Upper lobe of right lung (tissue), 1 donor: ENCODE measurements at regions not wholly inside any gene's neighbourhood (a gene's known extent, or its start where the extent isn't known, plus 50 kb on each side); places are given as distances from the start of the nearest gene placed in this dataset.

Experiments
- ATAC-seq: fragments of 200-7000 bp; cut with Tn5 transposase; one replicate; pipeline ENCODE4 v1.9.1; 2020; ENCODE audit warnings: mild to moderate bottlenecking, moderate library complexity
- DNase-seq: peaks from one replicate; pipeline ENCODE4 v3.0.0-alpha.2; 2020
- H3K27ac ChIP-seq: fragments of 200-600 bp; one replicate; pipeline ENCODE4 v1.8.0; 2022
- H3K27me3 ChIP-seq: fragments of 200-600 bp; one replicate; pipeline ENCODE4 v1.8.0; 2022; ENCODE audit warnings: mild to moderate bottlenecking
- H3K36me3 ChIP-seq: fragments of 200-600 bp; one replicate; pipeline ENCODE4 v1.8.0; 2022
- H3K4me1 ChIP-seq: fragments of 200-600 bp; one replicate; pipeline ENCODE4 v1.8.0; 2022
- H3K4me3 ChIP-seq: fragments of 200-600 bp; one replicate; pipeline ENCODE4 v1.8.0; 2022; ENCODE audit warnings: mild to moderate bottlenecking
- H3K9me3 ChIP-seq: fragments of 200-600 bp; one replicate; pipeline ENCODE4 v1.8.0; 2022
- intact Hi-C: fragments of 100-400 bp; cut with DNase I; formaldehyde crosslinking; loops from one replicate; pipeline ENCODE4 v1.11.0; 2022
- TF ChIP-seq, protein P1 (sequence below): fragments of 200-600 bp; IDR thresholded peaks from one replicate; pipeline ENCODE4 v1.8.0; 2022; ENCODE audit warnings: antibody characterized with exemption
- donor health status: DM: no; HTN: yes; CAD: no; lungs with severe emphysema.

DNA sequence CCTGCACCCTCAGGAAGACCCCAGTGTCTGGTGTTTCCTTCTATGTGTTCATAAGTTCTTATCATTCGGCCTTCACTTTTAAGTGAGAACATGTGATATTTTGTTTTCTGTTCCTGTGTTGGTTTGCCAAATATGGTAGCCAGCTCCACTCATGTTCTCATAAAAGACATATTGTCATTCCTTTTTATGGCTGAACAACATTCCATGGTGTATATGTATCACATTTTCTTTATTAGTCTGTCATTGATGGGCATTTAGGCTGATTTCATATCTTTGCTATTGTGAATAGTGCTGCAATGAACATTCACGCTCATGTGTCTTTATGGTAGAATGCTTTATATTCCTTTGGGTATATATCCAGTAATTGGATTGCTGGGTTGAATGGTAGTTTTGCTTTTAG, 645.1 kb downstream of the SLC16A7 start:
- Histone ChIP-seq H3K4me3 (no peak overlapping the region), H3K36me3 (no peaks in the 10 kb centered on the region), H3K27ac (no peak overlapping the region), H3K27me3 (no peaks in the 10 kb centered on the region), H3K9me3 (no peaks in the 10 kb centered on the region), H3K4me1 (no peaks in the 10 kb centered on the region)
- intact Hi-C loops, result no loop called here
- TF ChIP-seq, protein P1, sequence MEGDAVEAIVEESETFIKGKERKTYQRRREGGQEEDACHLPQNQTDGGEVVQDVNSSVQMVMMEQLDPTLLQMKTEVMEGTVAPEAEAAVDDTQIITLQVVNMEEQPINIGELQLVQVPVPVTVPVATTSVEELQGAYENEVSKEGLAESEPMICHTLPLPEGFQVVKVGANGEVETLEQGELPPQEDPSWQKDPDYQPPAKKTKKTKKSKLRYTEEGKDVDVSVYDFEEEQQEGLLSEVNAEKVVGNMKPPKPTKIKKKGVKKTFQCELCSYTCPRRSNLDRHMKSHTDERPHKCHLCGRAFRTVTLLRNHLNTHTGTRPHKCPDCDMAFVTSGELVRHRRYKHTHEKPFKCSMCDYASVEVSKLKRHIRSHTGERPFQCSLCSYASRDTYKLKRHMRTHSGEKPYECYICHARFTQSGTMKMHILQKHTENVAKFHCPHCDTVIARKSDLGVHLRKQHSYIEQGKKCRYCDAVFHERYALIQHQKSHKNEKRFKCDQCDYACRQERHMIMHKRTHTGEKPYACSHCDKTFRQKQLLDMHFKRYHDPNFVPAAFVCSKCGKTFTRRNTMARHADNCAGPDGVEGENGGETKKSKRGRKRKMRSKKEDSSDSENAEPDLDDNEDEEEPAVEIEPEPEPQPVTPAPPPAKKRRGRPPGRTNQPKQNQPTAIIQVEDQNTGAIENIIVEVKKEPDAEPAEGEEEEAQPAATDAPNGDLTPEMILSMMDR, result no peak
- ATAC-seq, result no peak
- no peak for DNase-seq

DNA sequence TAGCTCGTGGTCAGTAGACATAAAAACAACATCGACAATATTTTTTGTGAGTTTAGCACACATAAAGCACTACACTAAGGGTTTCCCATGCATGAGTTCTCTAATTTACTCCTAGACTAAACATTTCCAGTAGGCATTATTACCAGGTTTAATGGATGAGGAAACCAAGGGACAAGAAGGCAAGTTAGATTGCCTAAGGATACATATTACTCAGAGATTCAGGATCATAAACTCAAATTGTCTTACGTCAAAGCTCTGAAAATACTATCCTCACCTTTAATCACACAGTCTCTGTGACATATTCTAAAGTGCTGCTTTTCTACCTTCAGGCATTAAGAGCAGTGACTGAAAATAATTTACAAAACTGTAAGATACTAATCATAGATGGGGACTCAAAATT, 655.3 kb downstream of the SLC16A7 start:
- Histone ChIP-seq H3K4me1 (no peaks in the 10 kb centered on the region), H3K27me3 (no peaks in the 10 kb centered on the region), H3K27ac (no peak overlapping the region), H3K4me3 (no peak overlapping the region), H3K36me3 (no peaks in the 10 kb centered on the region), H3K9me3 (no peaks in the 10 kb centered on the region)
- no peak for ATAC-seq
- TF ChIP-seq, protein P1, result no peak
- no peak for DNase-seq
- intact Hi-C loops, result no loop called here

DNA sequence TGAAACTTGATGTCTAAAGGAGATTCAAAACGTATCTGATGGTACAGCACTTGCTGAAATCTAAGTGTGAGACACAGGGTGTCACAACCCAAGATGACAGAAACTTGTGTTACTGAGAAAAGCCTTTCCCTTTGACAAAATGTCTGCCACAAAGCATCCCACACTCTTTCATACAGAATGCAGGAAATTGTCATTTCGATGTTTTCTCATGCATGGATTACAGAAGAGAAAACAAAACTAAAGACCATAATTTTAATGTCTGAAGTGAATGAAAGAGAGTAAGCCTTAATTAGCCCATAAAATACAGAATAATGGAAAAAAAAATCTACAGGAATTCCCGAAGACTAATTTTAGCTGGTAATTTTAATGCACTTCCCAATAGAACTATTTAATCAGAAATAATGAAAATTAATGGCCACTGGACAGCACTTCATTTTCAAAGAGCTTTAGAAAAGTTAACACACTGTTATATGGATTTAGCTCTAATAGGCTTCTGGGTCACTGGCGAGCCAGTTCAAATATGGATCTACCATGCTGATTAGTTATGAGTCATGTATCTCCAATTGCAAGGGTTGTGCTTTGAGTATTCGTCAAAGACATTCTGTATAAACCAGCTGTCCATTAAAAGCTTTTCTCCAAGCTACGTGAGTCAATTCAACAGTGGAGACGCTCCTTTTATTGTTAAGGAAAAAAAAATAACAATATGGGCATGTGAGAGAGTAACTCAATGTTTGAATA, 656.7 kb downstream of the SLC16A7 start:
- Histone ChIP-seq H3K4me3 (no peak overlapping the region), H3K27ac (no peak overlapping the region), H3K9me3 (no peaks in the 10 kb centered on the region), H3K27me3 (no peaks in the 10 kb centered on the region), H3K4me1 (no peaks in the 10 kb centered on the region), H3K36me3 (no peaks in the 10 kb centered on the region)
- TF ChIP-seq, protein P1, result no peak
- DNase-seq (no peak), ATAC-seq (no peak)
- intact Hi-C loops, result no loop called here

DNA sequence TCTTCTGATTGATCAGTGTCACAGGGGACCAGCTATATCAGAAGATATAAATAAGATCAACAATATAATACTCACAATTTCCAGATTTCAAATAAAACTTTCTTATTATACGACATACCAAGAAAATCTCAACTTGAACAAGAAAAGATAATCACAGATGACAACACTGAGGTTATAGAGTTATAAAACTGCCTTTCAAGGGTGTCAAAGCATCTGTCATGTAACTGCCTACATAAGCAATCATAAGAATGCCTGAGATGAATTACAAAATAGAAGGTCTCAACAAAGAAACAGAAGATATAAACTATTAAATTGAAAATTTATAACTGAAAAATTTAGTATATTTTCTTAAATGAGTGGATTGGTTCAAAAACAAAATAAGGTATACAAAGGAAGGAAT, 659.2 kb downstream of the SLC16A7 start:
- TF ChIP-seq, protein P1, result no peak
- no peaks in the 10 kb centered on the region for H3K4me1 ChIP-seq
- no peak overlapping the region for H3K4me3 ChIP-seq
- intact Hi-C loops, result no loop called here
- ATAC-seq (no peak), DNase-seq (no peak)
- H3K27ac ChIP-seq, result no peak overlapping the region
- H3K9me3 ChIP-seq, result no peaks in the 10 kb centered on the region
- no peaks in the 10 kb centered on the region for H3K27me3 ChIP-seq
- no peaks in the 10 kb centered on the region for H3K36me3 ChIP-seq

DNA sequence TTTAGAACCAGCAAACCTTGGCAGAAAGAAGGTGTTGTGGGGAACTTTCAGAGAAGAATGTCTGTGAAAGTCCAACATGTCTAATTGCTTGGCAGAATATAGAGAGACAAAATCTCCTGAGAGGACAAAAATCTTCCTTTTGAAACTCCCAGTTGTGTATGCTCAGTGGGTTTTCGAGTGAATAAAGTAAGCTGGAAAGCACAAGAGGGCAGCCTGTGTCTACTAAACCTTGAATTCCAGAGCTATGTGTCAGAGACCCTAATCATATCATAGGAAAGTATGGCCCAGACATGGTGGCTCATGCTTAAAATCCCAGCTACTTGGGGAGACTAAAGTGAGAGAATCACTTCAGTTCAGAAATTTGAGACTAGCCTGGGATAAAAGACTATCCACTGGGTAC, 661.2 kb downstream of the SLC16A7 start:
- DNase-seq (no peak), ATAC-seq (no peak)
- Histone ChIP-seq H3K4me3 (no peak overlapping the region), H3K36me3 (no peaks in the 10 kb centered on the region), H3K4me1 (no peaks in the 10 kb centered on the region), H3K9me3 (no peaks in the 10 kb centered on the region), H3K27ac (no peak overlapping the region), H3K27me3 (no peaks in the 10 kb centered on the region)
- intact Hi-C loops, result no loop called here
- TF ChIP-seq, protein P1, result no peak

DNA sequence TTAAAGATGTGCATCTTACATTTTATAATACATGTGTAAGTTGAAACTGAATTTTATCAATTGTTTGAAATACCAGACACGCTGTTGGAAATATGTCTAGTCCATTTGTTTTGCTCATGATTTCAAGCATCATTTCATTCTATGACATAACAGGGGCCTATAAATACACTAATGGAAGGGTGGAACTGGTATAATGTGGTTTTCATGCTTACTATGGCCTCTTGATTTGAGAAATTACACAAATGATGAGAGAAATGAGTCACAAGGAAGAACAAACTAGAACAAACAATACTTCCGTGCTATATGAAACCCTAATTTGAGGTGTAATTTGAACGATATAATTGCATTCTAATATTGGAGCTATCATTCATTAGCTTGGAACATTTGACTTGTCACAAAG, 663.4 kb downstream of the SLC16A7 start:
- DNase-seq, result no peak
- ATAC-seq, result no peak
- Histone ChIP-seq H3K4me3 (no peak overlapping the region), H3K36me3 (no peaks in the 10 kb centered on the region), H3K27ac (no peak overlapping the region), H3K4me1 (no peaks in the 10 kb centered on the region), H3K27me3 (no peaks in the 10 kb centered on the region), H3K9me3 (no peaks in the 10 kb centered on the region)
- TF ChIP-seq, protein P1, result no peak
- intact Hi-C loops, result no loop called here
